AG04449 (cell line): ENCODE measurements at regions not wholly inside any gene's neighbourhood (a gene's known extent, or its start where the extent isn't known, plus 50 kb on each side); places are given as distances from the start of the nearest gene placed in this dataset.

ENCODE experiments used
- CTCF ChIA-PET: fragments of 350-600 bp; formaldehyde crosslinking; extraction: SDS; loops from one replicate; lab custom pipeline; 2021; ENCODE audit warnings: antibody characterized with exemption; lab: Yijun Ruan, JAX
- POLR2A ChIA-PET: fragments of 400-600, 350-600 bp; formaldehyde crosslinking; extraction: SDS; loops from one replicate; lab custom pipeline; 2020; ENCODE audit warnings: antibody characterized with exemption, inconsistent platforms; lab: Yijun Ruan, JAX
- DNase-seq: peaks from one replicate; pipeline ENCODE4 v3.0.0-alpha.2; 2010; ENCODE audit warnings: low read depth, low spot score
- H3K4me3 ChIP-seq: 2 replicates; pipeline ENCODE4 v1.5.1; 2011; ENCODE audit warnings: low read depth, mild to moderate bottlenecking, control low read depth, low read length
- TF ChIP-seq, protein P1 (sequence below): IDR thresholded peaks from one replicate; pipeline ENCODE4 v1.5.1; 2011; ENCODE audit warnings: mild to moderate bottlenecking, moderate library complexity, low read length, control low read depth, inconsistent platforms; ENCODE audit not compliant: insufficient read depth; ENCODE audit errors: missing control alignments

DNA sequence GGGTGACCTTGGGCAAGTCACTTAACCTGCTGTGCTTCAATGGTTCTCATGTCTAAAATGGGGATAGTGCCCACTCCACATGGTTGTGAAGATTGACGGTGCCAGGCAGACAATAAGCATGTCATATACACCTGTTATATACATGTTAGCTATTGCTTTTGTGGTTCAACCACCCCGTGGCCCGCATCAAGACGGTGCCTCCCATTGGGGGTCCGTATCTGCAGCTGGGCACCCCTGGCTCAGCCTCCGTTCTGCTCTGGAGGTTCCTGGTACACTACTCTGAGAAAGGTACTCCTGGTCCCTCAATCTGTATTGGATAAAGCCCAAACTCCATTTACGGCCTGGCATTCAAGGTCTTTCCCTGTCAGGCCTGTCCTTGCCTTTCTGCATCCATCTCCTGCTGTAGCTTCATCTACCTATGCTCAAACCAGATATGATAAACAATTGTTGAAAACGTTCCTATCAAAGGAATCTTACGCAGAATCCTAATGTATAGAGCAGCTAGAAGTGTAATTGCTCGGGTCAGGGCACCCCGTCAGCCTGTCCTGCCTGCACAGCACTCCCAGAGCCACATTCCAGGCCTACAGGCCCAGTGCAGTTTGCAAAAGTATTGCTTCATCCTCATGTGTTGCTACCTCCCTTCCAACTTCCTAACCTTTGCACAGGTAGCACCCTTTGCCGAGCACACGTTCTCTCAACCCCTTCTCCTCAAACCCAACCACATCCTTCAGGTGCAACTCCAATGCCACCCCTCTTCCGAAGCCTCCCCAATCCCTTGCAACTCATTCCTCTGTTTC is 194.9 kb downstream of the BCR start:
- ChIA-PET CTCF (interaction anchor here (1.1 to 6.4 kb wide), 3 partner anchors 7 to 12 kb away, joined by 3 to 67 read pairs (median 5); no protein-coding TSS in a partner anchor), POLR2A (no interaction called here)
- DNase-seq = no peak
- no peak overlapping the region for H3K4me3 ChIP-seq
- TF ChIP-seq, protein P1, sequence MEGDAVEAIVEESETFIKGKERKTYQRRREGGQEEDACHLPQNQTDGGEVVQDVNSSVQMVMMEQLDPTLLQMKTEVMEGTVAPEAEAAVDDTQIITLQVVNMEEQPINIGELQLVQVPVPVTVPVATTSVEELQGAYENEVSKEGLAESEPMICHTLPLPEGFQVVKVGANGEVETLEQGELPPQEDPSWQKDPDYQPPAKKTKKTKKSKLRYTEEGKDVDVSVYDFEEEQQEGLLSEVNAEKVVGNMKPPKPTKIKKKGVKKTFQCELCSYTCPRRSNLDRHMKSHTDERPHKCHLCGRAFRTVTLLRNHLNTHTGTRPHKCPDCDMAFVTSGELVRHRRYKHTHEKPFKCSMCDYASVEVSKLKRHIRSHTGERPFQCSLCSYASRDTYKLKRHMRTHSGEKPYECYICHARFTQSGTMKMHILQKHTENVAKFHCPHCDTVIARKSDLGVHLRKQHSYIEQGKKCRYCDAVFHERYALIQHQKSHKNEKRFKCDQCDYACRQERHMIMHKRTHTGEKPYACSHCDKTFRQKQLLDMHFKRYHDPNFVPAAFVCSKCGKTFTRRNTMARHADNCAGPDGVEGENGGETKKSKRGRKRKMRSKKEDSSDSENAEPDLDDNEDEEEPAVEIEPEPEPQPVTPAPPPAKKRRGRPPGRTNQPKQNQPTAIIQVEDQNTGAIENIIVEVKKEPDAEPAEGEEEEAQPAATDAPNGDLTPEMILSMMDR = no peak

DNA sequence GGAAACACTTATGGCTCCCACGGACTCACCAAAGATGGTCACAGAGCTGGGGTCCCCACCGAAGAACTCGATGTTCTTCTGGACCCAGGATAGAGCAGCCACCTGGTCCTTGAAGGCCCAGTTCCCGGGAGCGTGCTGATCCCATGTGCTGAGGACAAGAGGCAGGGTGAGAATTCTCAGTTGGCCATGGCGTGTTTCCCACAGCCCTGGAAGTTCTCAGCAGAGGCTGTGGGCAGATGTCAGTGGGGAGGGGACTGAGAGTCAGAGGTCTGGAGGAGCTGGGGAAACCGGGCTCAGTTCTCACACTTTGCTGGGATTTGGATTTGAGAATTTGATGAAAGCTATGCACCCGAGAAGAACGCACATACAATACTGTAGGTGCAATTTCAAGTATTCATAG is 193.3 kb downstream of the BCR start:
- no peak for DNase-seq
- POLR2A ChIA-PET = no interaction called here
- TF ChIP-seq, protein P1 = no peak
- CTCF ChIA-PET = interaction anchor here (6.4 kb wide), 1 partner anchor 12 kb away, joined by 67 read pairs; no protein-coding TSS in a partner anchor
- H3K4me3 ChIP-seq = no peak overlapping the region

DNA sequence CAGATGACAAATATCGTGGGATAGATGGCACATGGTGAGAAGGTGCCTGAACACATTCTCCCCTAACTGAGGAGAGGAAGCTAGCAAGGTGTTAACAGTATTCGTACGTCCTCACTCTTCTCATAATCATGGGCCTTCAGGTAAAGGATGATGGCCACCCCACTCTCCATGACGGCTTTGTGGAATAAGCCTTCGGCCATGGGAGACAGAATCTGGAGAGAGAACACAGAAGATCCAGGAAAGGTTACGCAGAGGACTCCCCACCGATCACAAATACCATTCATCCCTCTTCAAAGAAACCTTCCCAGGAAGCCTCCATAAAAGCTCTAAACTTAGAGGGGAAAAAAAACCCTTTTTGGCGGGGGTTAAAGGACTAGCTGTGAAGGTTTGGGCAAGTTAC is 189.9 kb downstream of the BCR start:
- ChIA-PET CTCF (interaction anchor here (1.8 kb wide), 1 partner anchor 15 kb away, joined by 7 read pairs; no protein-coding TSS in a partner anchor), POLR2A (no interaction called here)
- DNase-seq = no peak
- TF ChIP-seq, protein P1 = no peak
- no peak overlapping the region for H3K4me3 ChIP-seq

DNA sequence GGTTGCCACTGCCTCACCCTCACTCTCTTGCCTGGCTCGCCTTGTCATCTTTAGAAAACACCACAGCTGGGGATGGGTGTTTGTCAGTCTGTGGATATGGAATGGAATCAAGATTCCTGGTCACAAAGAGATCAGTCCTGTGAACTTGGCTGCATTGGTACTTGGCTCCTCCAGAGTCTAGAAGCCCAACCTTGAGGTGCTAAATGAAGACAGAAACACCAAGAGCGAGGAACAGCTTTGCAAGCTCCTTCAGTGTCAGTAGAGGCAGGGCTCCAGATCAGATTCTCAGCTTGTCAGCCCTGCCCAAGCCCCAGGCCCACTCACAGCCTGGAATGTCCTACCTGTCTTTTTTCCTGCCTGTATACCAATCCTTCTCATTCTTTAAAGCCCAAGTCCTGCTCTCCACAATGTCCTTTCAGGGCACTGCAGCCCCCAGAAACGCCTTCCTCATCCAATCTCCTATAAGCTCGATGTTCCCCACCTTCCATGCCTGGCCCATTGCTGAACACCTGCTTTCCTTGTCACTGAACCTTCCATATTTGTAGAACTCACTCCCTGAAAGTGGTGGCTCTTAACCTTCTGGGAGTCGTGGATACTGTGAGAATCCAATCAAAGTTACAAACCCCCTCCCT is 188.9 kb downstream of the BCR start:
- no peak overlapping the region for H3K4me3 ChIP-seq
- CTCF ChIA-PET = interaction anchor here (0.9 to 1.8 kb wide), 2 partner anchors 8 to 17 kb away, joined by 3 to 7 read pairs; no protein-coding TSS in a partner anchor
- POLR2A ChIA-PET = no interaction called here
- DNase-seq = no peak
- TF ChIP-seq, protein P1 = no peak
